Stimulated activated CD4-positive, alpha-beta T cell treated with anti-CD3 and anti-CD28 coated beads, Interleukin-1b, Interleukin-23, amount 100 ng/mL, for 24 hours (primary cell): ENCODE measurements at regions not wholly inside any gene's neighbourhood (a gene's known extent, or its start where the extent isn't known, plus 50 kb on each side); places are given as distances from the start of the nearest gene placed in this dataset.
"Not testable (repeated sequence)": the region's sequence is repeated elsewhere in the genome, so short reads cannot be mapped to it uniquely, and the experiment has no call there.

Experiments used
- DNase-seq, 4 experiments: peaks; one replicate each; pipeline ENCODE4 v3.0.0-alpha.2; 2020; ENCODE audit warnings: low read depth in 4 of 4, low spot score in 1 of 4

GRCh38 chr12:90829044-90829443 is 125.9 kb downstream of the CCER1 start:
- no peak for DNase-seq

- no peak for DNase-seq
These were observed 126.4 kb downstream of the CCER1 start for GRCh38 chr12:90828621-90829020.

- no peak for DNase-seq
These were observed 127.4 kb downstream of the CCER1 start for GRCh38 chr12:90827567-90827966.

GRCh38 chr12:90826036-90826435 is 128.9 kb downstream of the CCER1 start:
- DNase-seq = no peak

- no peak for DNase-seq
These were observed 131.1 kb downstream of the CCER1 start for GRCh38 chr12:90823859-90824258.

GRCh38 chr12:90819709-90820108 is 135.3 kb downstream of the CCER1 start:
- no peak for DNase-seq

GRCh38 chr12:90816353-90817089 is 138.5 kb downstream of the CCER1 start:
- no peak for DNase-seq

- DNase-seq = no peak
These were observed 145.0 kb downstream of the CCER1 start for GRCh38 chr12:90809940-90810339.

- DNase-seq = no peak
These were observed 146.4 kb downstream of the CCER1 start for GRCh38 chr12:90808568-90808967.

GRCh38 chr12:90802727-90803126 is 152.2 kb downstream of the CCER1 start:
- DNase-seq = no peak

GRCh38 chr12:90801776-90802175 is 153.2 kb downstream of the CCER1 start:
- DNase-seq = no peak

- DNase-seq = no peak
These were observed 160.8 kb downstream of the CCER1 start for GRCh38 chr12:90794212-90794611.

- DNase-seq = not testable (repeated sequence)
These were observed 162.3 kb downstream of the CCER1 start for GRCh38 chr12:90792718-90793117.

- no peak for DNase-seq
These were observed 163.5 kb downstream of the CCER1 start for GRCh38 chr12:90791445-90791844.

GRCh38 chr12:90790747-90791146 is 164.2 kb downstream of the CCER1 start:
- no peak for DNase-seq

- DNase-seq = no peak
These were observed 181.5 kb downstream of the CCER1 start for GRCh38 chr12:90773491-90773890.

GRCh38 chr12:90770861-90771260 is 184.1 kb downstream of the CCER1 start:
- DNase-seq = no peak

GRCh38 chr12:90757957-90758356 is 197.0 kb downstream of the CCER1 start:
- DNase-seq = no peak

GRCh38 chr12:90745211-90745610 is 209.8 kb downstream of the CCER1 start:
- no peak for DNase-seq

GRCh38 chr12:90741611-90742010 is 213.4 kb downstream of the CCER1 start:
- DNase-seq = no peak

- no peak for DNase-seq
These were observed 225.2 kb downstream of the CCER1 start for GRCh38 chr12:90729736-90730135.

- no peak for DNase-seq
These were observed 242.3 kb downstream of the CCER1 start for GRCh38 chr12:90712671-90713070.

- no peak for DNase-seq
These were observed 244.3 kb downstream of the CCER1 start for GRCh38 chr12:90710711-90711110.
